Activated naive CD8-positive, alpha-beta T cell treated with anti-CD3 and anti-CD28 coated beads, Interleukin-2, amount 50 U/mL, for 24 hours (primary cell): ENCODE measurements at regions not wholly inside any gene's neighbourhood (a gene's known extent, or its start where the extent isn't known, plus 50 kb on each side); places are given as distances from the start of the nearest gene placed in this dataset.

Source experiments
- ATAC-seq: fragments of 150-1000 bp; cut with Tn5 transposase; one replicate; pipeline ENCODE4 v1.10.0; 2021
- DNase-seq: peaks from one replicate; pipeline ENCODE4 v3.0.0; 2021
- H3K27ac Mint-ChIP-seq: one replicate; pipeline ENCODE4 v1.8.0; 2021; ENCODE audit warnings: mild to moderate bottlenecking, mixed read lengths
- H3K27me3 Mint-ChIP-seq: one replicate; pipeline ENCODE4 v1.8.0; 2021; ENCODE audit warnings: mixed read lengths
- H3K36me3 Mint-ChIP-seq: one replicate; pipeline ENCODE4 v1.8.0; 2021; ENCODE audit warnings: low read depth, mixed read lengths
- H3K4me1 Mint-ChIP-seq: one replicate; pipeline ENCODE4 v1.8.0; 2021; ENCODE audit warnings: mixed read lengths
- H3K4me3 Mint-ChIP-seq: one replicate; pipeline ENCODE4 v1.8.0; 2021; ENCODE audit warnings: mild to moderate bottlenecking, moderate library complexity, mixed read lengths
- H3K9me3 Mint-ChIP-seq: one replicate; pipeline ENCODE4 v1.8.0; 2021; ENCODE audit warnings: mixed read lengths

GRCh38 chr5:136924490-136924889 is 559.1 kb upstream of the TRPC7 start:
- no peaks in the 10 kb centered on the region for H3K4me1 Mint-ChIP-seq
- ATAC-seq: no peak
- no peak overlapping the region for H3K27ac Mint-ChIP-seq
- H3K4me3 Mint-ChIP-seq: no peak overlapping the region
- peaks cover 12% of the 10 kb centered on the region for H3K9me3 Mint-ChIP-seq
- H3K36me3 Mint-ChIP-seq: no peaks in the 10 kb centered on the region
- no peaks in the 10 kb centered on the region for H3K27me3 Mint-ChIP-seq
- no peak for DNase-seq

GRCh38 chr5:136910625-136911024 is 545.3 kb upstream of the TRPC7 start:
- Mint-ChIP-seq H3K4me3 (no peak overlapping the region), H3K36me3 (no peaks in the 10 kb centered on the region), H3K9me3 (no peaks in the 10 kb centered on the region), H3K4me1 (no peaks in the 10 kb centered on the region), H3K27me3 (no peaks in the 10 kb centered on the region), H3K27ac (no peak overlapping the region)
- ATAC-seq (no peak), DNase-seq (no peak)

- no peaks in the 10 kb centered on the region for H3K36me3 Mint-ChIP-seq
- H3K4me1 Mint-ChIP-seq: no peaks in the 10 kb centered on the region
- no peak for ATAC-seq
- no peak overlapping the region for H3K4me3 Mint-ChIP-seq
- no peak for DNase-seq
- no peaks in the 10 kb centered on the region for H3K27me3 Mint-ChIP-seq
- H3K9me3 Mint-ChIP-seq: no peaks in the 10 kb centered on the region
- H3K27ac Mint-ChIP-seq: no peak overlapping the region
These were observed 544.6 kb upstream of the TRPC7 start for GRCh38 chr5:136909906-136910305.

- Mint-ChIP-seq H3K4me1 (no peaks in the 10 kb centered on the region), H3K9me3 (no peaks in the 10 kb centered on the region), H3K27me3 (no peaks in the 10 kb centered on the region), H3K36me3 (no peaks in the 10 kb centered on the region), H3K4me3 (no peak overlapping the region), H3K27ac (no peak overlapping the region)
- DNase-seq (no peak), ATAC-seq (no peak)
These were observed 542.0 kb upstream of the TRPC7 start for GRCh38 chr5:136907371-136907770.

GRCh38 chr5:136906545-136906944 is 541.2 kb upstream of the TRPC7 start:
- Mint-ChIP-seq H3K4me3 (no peak overlapping the region), H3K27ac (no peak overlapping the region), H3K27me3 (no peaks in the 10 kb centered on the region), H3K4me1 (no peaks in the 10 kb centered on the region), H3K36me3 (no peaks in the 10 kb centered on the region), H3K9me3 (no peaks in the 10 kb centered on the region)
- no peak for ATAC-seq
- no peak for DNase-seq

GRCh38 chr5:136905571-136905970 is 540.2 kb upstream of the TRPC7 start:
- Mint-ChIP-seq H3K27me3 (no peaks in the 10 kb centered on the region), H3K27ac (no peak overlapping the region), H3K9me3 (peaks cover 7% of the 10 kb centered on the region), H3K4me1 (no peaks in the 10 kb centered on the region), H3K36me3 (no peaks in the 10 kb centered on the region), H3K4me3 (no peak overlapping the region)
- DNase-seq (no peak), ATAC-seq (no peak)

- no peak for DNase-seq
- H3K36me3 Mint-ChIP-seq: no peaks in the 10 kb centered on the region
- no peak for ATAC-seq
- no peak overlapping the region for H3K27ac Mint-ChIP-seq
- H3K27me3 Mint-ChIP-seq: peaks cover 2% of the 10 kb centered on the region
- no peaks in the 10 kb centered on the region for H3K4me1 Mint-ChIP-seq
- peaks cover 4% of the 10 kb centered on the region for H3K9me3 Mint-ChIP-seq
- no peak overlapping the region for H3K4me3 Mint-ChIP-seq
These were observed 528.7 kb upstream of the TRPC7 start for GRCh38 chr5:136894070-136894469.

GRCh38 chr5:136892000-136892399 is 526.7 kb upstream of the TRPC7 start:
- no peak for ATAC-seq
- Mint-ChIP-seq H3K9me3 (no peaks in the 10 kb centered on the region), H3K4me3 (no peak overlapping the region), H3K27ac (no peak overlapping the region), H3K36me3 (no peaks in the 10 kb centered on the region), H3K4me1 (no peaks in the 10 kb centered on the region), H3K27me3 (no peaks in the 10 kb centered on the region)
- DNase-seq: no peak

- Mint-ChIP-seq H3K4me1 (no peaks in the 10 kb centered on the region), H3K9me3 (no peaks in the 10 kb centered on the region), H3K4me3 (no peak overlapping the region), H3K36me3 (no peaks in the 10 kb centered on the region), H3K27ac (no peak overlapping the region), H3K27me3 (no peaks in the 10 kb centered on the region)
- DNase-seq (no peak), ATAC-seq (no peak)
These were observed 526.0 kb upstream of the TRPC7 start for GRCh38 chr5:136891175-136891972.

- no peak for ATAC-seq
- no peaks in the 10 kb centered on the region for H3K9me3 Mint-ChIP-seq
These were observed 525.2 kb upstream of the TRPC7 start for GRCh38 chr5:136890431-136891148.

GRCh38 chr5:136886608-136887007 is 521.3 kb upstream of the TRPC7 start:
- ATAC-seq: no peak
- Mint-ChIP-seq H3K27ac (no peak overlapping the region), H3K9me3 (peaks cover 16% of the 10 kb centered on the region), H3K27me3 (no peaks in the 10 kb centered on the region), H3K4me1 (no peaks in the 10 kb centered on the region), H3K4me3 (no peak overlapping the region), H3K36me3 (no peaks in the 10 kb centered on the region)
- no peak for DNase-seq

More at GRCh38 chr5:136890431-136891148, 525.2 kb upstream of the TRPC7 start:
- Mint-ChIP-seq H3K36me3 (no peaks in the 10 kb centered on the region), H3K27ac (no peak overlapping the region), H3K27me3 (no peaks in the 10 kb centered on the region), H3K4me3 (no peak overlapping the region), H3K4me1 (no peaks in the 10 kb centered on the region)
- no peak for DNase-seq

GRCh38 chr5:136864960-136865359 is 499.6 kb upstream of the TRPC7 start:
- ATAC-seq (no peak), DNase-seq (no peak)
- Mint-ChIP-seq H3K36me3 (no peaks in the 10 kb centered on the region), H3K27me3 (no peaks in the 10 kb centered on the region), H3K27ac (no peak overlapping the region), H3K4me3 (no peak overlapping the region), H3K9me3 (peaks cover 4% of the 10 kb centered on the region), H3K4me1 (no peaks in the 10 kb centered on the region)

- Mint-ChIP-seq H3K27ac (no peak overlapping the region), H3K9me3 (peaks cover 9% of the 10 kb centered on the region), H3K36me3 (no peaks in the 10 kb centered on the region), H3K4me1 (no peaks in the 10 kb centered on the region), H3K27me3 (no peaks in the 10 kb centered on the region), H3K4me3 (no peak overlapping the region)
- ATAC-seq (no peak), DNase-seq (no peak)
These were observed 491.3 kb upstream of the TRPC7 start for GRCh38 chr5:136856648-136857047.

GRCh38 chr5:136853971-136854370 is 488.6 kb upstream of the TRPC7 start:
- H3K36me3 Mint-ChIP-seq: no peaks in the 10 kb centered on the region
- no peak overlapping the region for H3K4me3 Mint-ChIP-seq
- no peak for ATAC-seq
- peaks cover 24% of the 10 kb centered on the region for H3K9me3 Mint-ChIP-seq
- no peaks in the 10 kb centered on the region for H3K4me1 Mint-ChIP-seq
- H3K27ac Mint-ChIP-seq: no peak overlapping the region
- DNase-seq: no peak
- H3K27me3 Mint-ChIP-seq: no peaks in the 10 kb centered on the region

GRCh38 chr5:136840601-136841000 is 475.3 kb upstream of the TRPC7 start:
- H3K27ac Mint-ChIP-seq: no peak overlapping the region
- no peaks in the 10 kb centered on the region for H3K36me3 Mint-ChIP-seq
- H3K27me3 Mint-ChIP-seq: no peaks in the 10 kb centered on the region
- no peaks in the 10 kb centered on the region for H3K9me3 Mint-ChIP-seq
- H3K4me1 Mint-ChIP-seq: no peaks in the 10 kb centered on the region
- DNase-seq: no peak
- no peak for ATAC-seq
- H3K4me3 Mint-ChIP-seq: no peak overlapping the region
